ENCODE measurements at regions not wholly inside any gene's neighbourhood (a gene's known extent, or its start where the extent isn't known, plus 50 kb on each side); places are given as distances from the start of the nearest gene placed in this dataset.

DNA sequence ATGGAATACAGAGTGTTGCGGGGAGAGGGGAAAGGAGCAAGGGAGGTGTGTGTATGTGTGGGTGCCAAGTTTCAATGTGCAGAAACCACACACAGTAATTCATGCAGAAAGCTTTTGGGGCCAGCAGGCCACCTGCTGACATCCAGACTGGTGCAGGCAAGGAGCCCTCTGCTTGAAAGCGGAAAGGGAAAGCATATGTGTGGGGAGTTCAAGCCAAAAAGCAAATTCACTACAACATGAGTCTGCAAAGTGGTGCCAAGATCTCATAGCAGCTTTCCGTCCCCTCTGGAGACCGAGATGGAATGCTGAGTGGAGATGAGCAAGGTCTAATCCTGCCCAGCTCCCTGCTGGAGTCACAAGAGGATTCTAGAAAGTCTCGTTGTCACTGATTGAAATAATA lies 159.7 kb upstream of the VLDLR start:
- Histone ChIP-seq H3K4me1 (ENCODE audit: control insufficient read depth in 2 of 2, insufficient read depth in 2 of 2, low read length in 2 of 2) (peaks cover 3 to 12% of the 10 kb centered on the region in 2 donors), H3K4me3 (ENCODE audit: low read length in 2 of 2) (no peak overlapping the region)

DNA sequence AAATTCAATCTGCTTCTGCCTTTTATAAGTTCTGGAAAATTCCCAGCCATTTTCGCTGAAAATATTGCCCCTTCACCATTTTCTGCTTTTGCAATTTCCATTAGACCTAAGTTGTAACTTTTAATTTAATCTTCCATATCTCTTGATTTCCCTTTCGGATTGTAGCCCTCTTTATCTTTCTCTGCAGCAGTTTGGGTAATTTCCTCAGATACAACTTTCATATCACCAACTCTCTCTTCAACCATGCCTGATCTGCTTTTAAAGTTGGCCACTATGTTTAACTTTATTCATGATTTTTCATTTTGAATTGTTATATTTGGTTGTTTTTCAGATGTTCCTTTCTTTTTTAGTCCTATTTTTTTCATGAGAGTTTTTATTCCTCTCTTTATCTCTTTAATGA lies 157.0 kb upstream of the VLDLR start:
- H3K9me3 ChIP-seq (ENCODE audit: control insufficient read depth in 2 of 2, low read length in 2 of 2) = no peaks in the 10 kb centered on the region
- no peak overlapping the region for H3K27ac ChIP-seq (ENCODE audit: low read depth in 2 of 2, low read length in 2 of 2)
- no peak overlapping the region for H3K9ac ChIP-seq (ENCODE audit: low read depth in 1 of 2, low read length in 2 of 2)
- no peak overlapping the region for H3K4me3 ChIP-seq (ENCODE audit: low read length in 2 of 2)
- H3K36me3 ChIP-seq (ENCODE audit: control insufficient read depth in 2 of 2, insufficient read depth in 2 of 2, low read length in 2 of 2) = no peaks in the 10 kb centered on the region
- H3K4me1 ChIP-seq (ENCODE audit: control insufficient read depth in 2 of 2, insufficient read depth in 2 of 2, low read length in 2 of 2) = peaks cover 8 to 20% of the 10 kb centered on the region in 2 donors
- H3K27me3 ChIP-seq (ENCODE audit: control insufficient read depth in 2 of 2, insufficient read depth in 2 of 2, low read length in 2 of 2) = no peaks in the 10 kb centered on the region

More for the DNA sequence above, 159.7 kb upstream of the VLDLR start:
- no peak overlapping the region for H3K9ac ChIP-seq (ENCODE audit: low read depth in 1 of 2, low read length in 2 of 2)
- H3K27me3 ChIP-seq (ENCODE audit: control insufficient read depth in 2 of 2, insufficient read depth in 2 of 2, low read length in 2 of 2) = no peaks in the 10 kb centered on the region
- no peak overlapping the region for H3K27ac ChIP-seq (ENCODE audit: low read depth in 2 of 2, low read length in 2 of 2)
- no peaks in the 10 kb centered on the region for H3K9me3 ChIP-seq (ENCODE audit: control insufficient read depth in 2 of 2, low read length in 2 of 2)
- H3K36me3 ChIP-seq (ENCODE audit: control insufficient read depth in 2 of 2, insufficient read depth in 2 of 2, low read length in 2 of 2) = no peaks in the 10 kb centered on the region

DNA sequence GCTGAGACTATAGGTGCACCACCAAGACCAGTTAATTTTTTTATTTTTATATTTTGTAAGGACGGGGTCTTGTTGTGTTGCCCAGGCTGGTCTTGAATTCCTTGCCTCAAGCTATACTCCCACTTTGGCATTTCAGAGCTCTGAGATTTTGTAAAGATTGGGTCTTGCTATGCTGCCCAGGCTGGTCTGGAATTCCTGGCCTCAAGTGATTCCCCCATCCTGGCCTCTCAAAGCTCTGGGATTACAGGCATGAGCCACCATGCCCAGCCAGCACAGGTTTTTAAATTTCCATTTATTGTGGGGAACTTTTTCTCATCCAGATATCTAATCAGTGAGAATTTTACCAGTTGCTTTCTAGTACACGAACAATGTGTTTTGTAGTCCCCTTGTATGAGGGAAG lies 156.1 kb upstream of the VLDLR start:
- peaks cover 8 to 20% of the 10 kb centered on the region in 2 donors for H3K4me1 ChIP-seq (ENCODE audit: control insufficient read depth in 2 of 2, insufficient read depth in 2 of 2, low read length in 2 of 2)
- no peaks in the 10 kb centered on the region for H3K27me3 ChIP-seq (ENCODE audit: control insufficient read depth in 2 of 2, insufficient read depth in 2 of 2, low read length in 2 of 2)
- peak overlapping the region in 1 of 2 donors; percentile 29 for H3K4me3 ChIP-seq (ENCODE audit: low read length in 2 of 2)
- peak overlapping the region in 1 of 2 donors; percentile 34 for H3K9ac ChIP-seq (ENCODE audit: low read depth in 1 of 2, low read length in 2 of 2)
- H3K27ac ChIP-seq (ENCODE audit: low read depth in 2 of 2, low read length in 2 of 2) = peak overlapping the region; percentile 40 to 50
- H3K9me3 ChIP-seq (ENCODE audit: control insufficient read depth in 2 of 2, low read length in 2 of 2) = no peaks in the 10 kb centered on the region
- no peaks in the 10 kb centered on the region for H3K36me3 ChIP-seq (ENCODE audit: control insufficient read depth in 2 of 2, insufficient read depth in 2 of 2, low read length in 2 of 2)

DNA sequence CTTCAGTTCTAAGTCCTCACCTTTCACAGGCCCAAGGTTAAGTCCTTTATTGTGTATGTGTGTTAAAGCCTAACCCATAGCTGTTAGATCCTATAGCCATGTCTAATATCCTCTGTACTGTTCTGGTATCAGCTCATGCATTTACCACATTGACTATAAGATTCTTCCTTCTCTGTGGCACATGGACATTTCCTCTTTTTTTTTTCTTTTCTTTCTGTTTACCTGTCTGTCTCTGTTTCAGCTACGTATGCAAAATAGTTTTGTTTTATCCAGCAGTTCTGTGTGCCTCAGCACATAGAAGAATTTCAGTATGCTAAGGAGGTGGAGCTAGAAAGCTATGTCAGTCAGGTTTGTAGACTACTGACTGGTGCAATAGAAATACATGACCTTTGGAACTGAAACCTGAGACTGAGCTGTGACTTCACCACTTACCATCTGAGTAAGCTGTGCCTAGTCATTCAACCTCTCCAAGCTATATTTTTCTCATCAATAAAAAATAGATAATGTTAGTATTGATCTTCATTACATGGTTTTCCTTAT lies 155.6 kb upstream of the VLDLR start:
- Histone ChIP-seq H3K9ac (ENCODE audit: low read depth in 1 of 2, low read length in 2 of 2) (peak overlapping the region in 1 of 2 donors; percentile 34), H3K27me3 (ENCODE audit: control insufficient read depth in 2 of 2, insufficient read depth in 2 of 2, low read length in 2 of 2) (no peaks in the 10 kb centered on the region), H3K4me3 (ENCODE audit: low read length in 2 of 2) (peak overlapping the region in 1 of 2 donors; percentile 29), H3K9me3 (ENCODE audit: control insufficient read depth in 2 of 2, low read length in 2 of 2) (no peaks in the 10 kb centered on the region), H3K36me3 (ENCODE audit: control insufficient read depth in 2 of 2, insufficient read depth in 2 of 2, low read length in 2 of 2) (no peaks in the 10 kb centered on the region), H3K27ac (ENCODE audit: low read depth in 2 of 2, low read length in 2 of 2) (peak overlapping the region; percentile 40 to 50), H3K4me1 (ENCODE audit: control insufficient read depth in 2 of 2, insufficient read depth in 2 of 2, low read length in 2 of 2) (peaks cover 8 to 20% of the 10 kb centered on the region in 2 donors)

DNA sequence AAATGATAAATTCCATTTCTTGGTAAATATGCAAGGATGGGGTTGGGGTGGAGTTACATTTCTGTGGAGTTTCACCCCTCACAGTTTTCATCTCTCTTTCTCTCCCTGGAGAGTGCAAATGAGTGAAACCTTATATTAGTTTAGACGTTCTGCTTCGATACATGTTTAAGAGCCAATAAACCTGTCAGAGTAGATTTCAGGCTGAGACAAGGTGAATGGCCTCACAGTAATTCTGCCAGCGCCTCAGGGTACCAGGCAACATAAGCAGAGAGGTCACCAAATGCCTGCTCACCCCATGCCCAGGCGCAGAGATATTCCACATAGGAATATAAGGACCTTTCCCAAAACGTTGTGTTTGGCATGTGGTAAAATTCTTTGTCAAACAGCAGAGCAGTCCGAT lies 154.9 kb upstream of the VLDLR start:
- no peak overlapping the region for H3K4me3 ChIP-seq (ENCODE audit: low read length in 2 of 2)
- H3K27ac ChIP-seq (ENCODE audit: low read depth in 2 of 2, low read length in 2 of 2) = peak overlapping the region in 1 of 2 donors; percentile 13
- peaks cover 8 to 20% of the 10 kb centered on the region in 2 donors for H3K4me1 ChIP-seq (ENCODE audit: control insufficient read depth in 2 of 2, insufficient read depth in 2 of 2, low read length in 2 of 2)
- H3K9ac ChIP-seq (ENCODE audit: low read depth in 1 of 2, low read length in 2 of 2) = no peak overlapping the region
- no peaks in the 10 kb centered on the region for H3K36me3 ChIP-seq (ENCODE audit: control insufficient read depth in 2 of 2, insufficient read depth in 2 of 2, low read length in 2 of 2)
- H3K27me3 ChIP-seq (ENCODE audit: control insufficient read depth in 2 of 2, insufficient read depth in 2 of 2, low read length in 2 of 2) = no peaks in the 10 kb centered on the region
- no peaks in the 10 kb centered on the region for H3K9me3 ChIP-seq (ENCODE audit: control insufficient read depth in 2 of 2, low read length in 2 of 2)

DNA sequence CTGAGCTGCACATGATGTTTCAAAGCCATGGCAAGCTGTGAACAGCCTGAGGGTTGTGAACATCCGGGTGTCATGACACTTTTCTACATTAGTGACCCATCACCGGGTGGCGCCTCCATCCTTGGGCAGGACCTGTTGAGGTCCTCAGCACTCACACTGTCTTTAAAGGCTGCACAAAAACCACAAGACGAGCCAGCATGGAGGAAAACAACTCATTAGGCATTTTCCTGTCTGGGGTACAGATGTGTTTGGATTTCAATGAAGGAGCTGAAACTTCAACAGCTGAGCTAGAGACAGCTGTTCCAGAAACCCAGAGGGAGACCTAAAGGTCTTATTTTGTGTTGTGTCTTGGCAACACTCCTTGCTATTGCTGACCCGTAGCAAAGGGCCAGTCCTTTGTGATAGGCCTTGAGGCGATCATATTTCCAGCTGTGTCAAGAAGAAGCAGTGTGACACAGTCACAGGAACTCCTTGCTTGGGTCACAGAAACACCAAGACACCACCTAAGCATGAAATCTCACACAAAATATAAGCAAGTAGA lies 151.8 kb upstream of the VLDLR start:
- Histone ChIP-seq H3K4me3 (ENCODE audit: low read length in 2 of 2) (no peak overlapping the region), H3K4me1 (ENCODE audit: control insufficient read depth in 2 of 2, insufficient read depth in 2 of 2, low read length in 2 of 2) (peaks cover 8 to 20% of the 10 kb centered on the region in 2 donors), H3K9me3 (ENCODE audit: control insufficient read depth in 2 of 2, low read length in 2 of 2) (no peaks in the 10 kb centered on the region), H3K27me3 (ENCODE audit: control insufficient read depth in 2 of 2, insufficient read depth in 2 of 2, low read length in 2 of 2) (no peaks in the 10 kb centered on the region), H3K27ac (ENCODE audit: low read depth in 2 of 2, low read length in 2 of 2) (no peak overlapping the region), H3K36me3 (ENCODE audit: control insufficient read depth in 2 of 2, insufficient read depth in 2 of 2, low read length in 2 of 2) (no peaks in the 10 kb centered on the region), H3K9ac (ENCODE audit: low read depth in 1 of 2, low read length in 2 of 2) (no peak overlapping the region)

DNA sequence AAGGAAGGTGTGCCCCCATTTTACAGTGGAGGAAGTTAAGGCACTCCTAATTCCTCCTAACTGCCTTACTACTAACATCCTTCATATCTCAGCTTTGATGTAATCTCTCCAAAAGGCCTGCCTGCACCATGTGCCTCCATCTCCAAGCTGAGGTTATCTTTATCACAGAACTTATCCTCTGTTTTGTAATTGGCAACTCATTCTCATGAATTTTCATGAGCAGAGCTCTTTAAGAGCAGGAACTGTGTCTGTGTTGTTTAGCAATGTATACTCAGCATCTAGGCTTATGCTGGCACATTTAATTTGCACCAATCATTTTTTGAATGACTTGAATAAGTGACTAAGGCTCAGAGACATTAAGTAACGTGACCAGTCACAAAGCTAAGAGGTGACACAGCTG lies 147.9 kb upstream of the VLDLR start:
- no peak overlapping the region for H3K9ac ChIP-seq (ENCODE audit: low read depth in 1 of 2, low read length in 2 of 2)
- H3K9me3 ChIP-seq (ENCODE audit: control insufficient read depth in 2 of 2, low read length in 2 of 2) = no peaks in the 10 kb centered on the region
- H3K4me3 ChIP-seq (ENCODE audit: low read length in 2 of 2) = no peak overlapping the region
- peaks cover 0 to 2% of the 10 kb centered on the region in 2 donors for H3K4me1 ChIP-seq (ENCODE audit: control insufficient read depth in 2 of 2, insufficient read depth in 2 of 2, low read length in 2 of 2)
- no peak overlapping the region for H3K27ac ChIP-seq (ENCODE audit: low read depth in 2 of 2, low read length in 2 of 2)
- no peaks in the 10 kb centered on the region for H3K27me3 ChIP-seq (ENCODE audit: control insufficient read depth in 2 of 2, insufficient read depth in 2 of 2, low read length in 2 of 2)
- H3K36me3 ChIP-seq (ENCODE audit: control insufficient read depth in 2 of 2, insufficient read depth in 2 of 2, low read length in 2 of 2) = no peaks in the 10 kb centered on the region

DNA sequence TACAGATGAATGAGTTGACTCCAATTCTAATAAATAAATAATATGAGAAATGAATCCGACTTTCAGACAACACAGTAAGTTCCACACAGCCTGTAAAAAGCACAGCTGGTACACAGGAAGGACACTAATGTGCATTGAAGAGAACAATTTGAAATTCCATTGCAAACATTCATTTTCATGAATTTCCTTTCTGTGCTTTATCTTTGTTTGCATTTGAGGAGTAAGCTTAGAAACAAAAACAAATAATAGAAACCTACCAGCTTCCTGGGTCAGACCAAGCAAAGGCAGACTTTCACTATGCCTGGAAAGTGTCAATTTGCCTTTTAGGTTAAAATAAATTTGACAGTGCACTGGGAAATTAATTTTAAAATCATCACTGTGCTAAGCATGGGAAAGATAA lies 143.8 kb upstream of the VLDLR start:
- H3K4me1 ChIP-seq (ENCODE audit: control insufficient read depth in 2 of 2, insufficient read depth in 2 of 2, low read length in 2 of 2) = peaks cover 0 to 2% of the 10 kb centered on the region in 2 donors
- H3K27me3 ChIP-seq (ENCODE audit: control insufficient read depth in 2 of 2, insufficient read depth in 2 of 2, low read length in 2 of 2) = no peaks in the 10 kb centered on the region
- no peak overlapping the region for H3K27ac ChIP-seq (ENCODE audit: low read depth in 2 of 2, low read length in 2 of 2)
- H3K36me3 ChIP-seq (ENCODE audit: control insufficient read depth in 2 of 2, insufficient read depth in 2 of 2, low read length in 2 of 2) = no peaks in the 10 kb centered on the region
- no peak overlapping the region for H3K4me3 ChIP-seq (ENCODE audit: low read length in 2 of 2)
- H3K9ac ChIP-seq (ENCODE audit: low read depth in 1 of 2, low read length in 2 of 2) = no peak overlapping the region
- no peaks in the 10 kb centered on the region for H3K9me3 ChIP-seq (ENCODE audit: control insufficient read depth in 2 of 2, low read length in 2 of 2)

DNA sequence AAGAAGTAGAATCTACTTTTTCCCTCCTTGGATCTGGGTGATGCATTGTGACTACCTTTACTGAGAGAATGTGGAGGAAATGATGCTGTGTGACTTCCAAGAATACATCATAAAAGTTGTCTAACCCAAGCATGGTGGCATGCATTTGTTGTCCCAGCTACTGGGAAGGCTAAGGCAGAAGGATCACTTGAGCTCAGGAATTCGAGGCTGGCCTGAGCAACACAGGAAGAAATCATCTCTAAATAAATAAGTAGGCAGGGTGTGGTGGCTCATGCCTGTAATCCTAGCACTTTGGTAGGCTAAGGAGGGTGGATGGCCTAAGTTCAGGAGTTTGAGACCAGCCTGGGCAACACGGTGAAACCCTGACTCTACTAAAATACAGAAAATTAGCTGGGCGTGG lies 143.2 kb upstream of the VLDLR start:
- no peak overlapping the region for H3K9ac ChIP-seq (ENCODE audit: low read depth in 1 of 2, low read length in 2 of 2)
- H3K27me3 ChIP-seq (ENCODE audit: control insufficient read depth in 2 of 2, insufficient read depth in 2 of 2, low read length in 2 of 2) = no peaks in the 10 kb centered on the region
- H3K9me3 ChIP-seq (ENCODE audit: control insufficient read depth in 2 of 2, low read length in 2 of 2) = no peaks in the 10 kb centered on the region
- H3K36me3 ChIP-seq (ENCODE audit: control insufficient read depth in 2 of 2, insufficient read depth in 2 of 2, low read length in 2 of 2) = no peaks in the 10 kb centered on the region
- peaks cover 0 to 2% of the 10 kb centered on the region in 2 donors for H3K4me1 ChIP-seq (ENCODE audit: control insufficient read depth in 2 of 2, insufficient read depth in 2 of 2, low read length in 2 of 2)
- no peak overlapping the region for H3K27ac ChIP-seq (ENCODE audit: low read depth in 2 of 2, low read length in 2 of 2)
- H3K4me3 ChIP-seq (ENCODE audit: low read length in 2 of 2) = no peak overlapping the region

DNA sequence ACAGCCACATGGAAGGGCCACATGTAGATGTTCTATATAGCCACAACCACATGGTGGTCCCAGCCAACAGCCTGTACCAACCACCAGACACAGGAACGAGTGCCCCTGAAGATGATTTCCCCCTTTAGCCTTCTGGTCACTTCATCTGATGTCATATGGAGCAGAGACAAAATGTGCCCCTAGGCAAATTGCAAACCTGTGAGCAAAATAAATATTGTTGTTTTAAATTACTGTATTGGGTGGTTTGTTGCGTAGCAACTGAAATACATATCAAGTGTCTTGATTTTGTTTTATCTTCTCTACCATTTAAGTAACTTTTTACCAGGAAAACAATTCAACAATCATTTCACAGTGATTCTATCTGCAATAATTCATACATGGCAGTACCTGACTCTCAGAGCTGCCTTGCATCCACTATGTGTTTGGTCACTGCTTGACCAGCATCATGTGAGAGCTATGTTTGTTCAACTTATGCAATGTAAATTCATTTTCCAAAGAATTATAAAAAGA lies 142.5 kb upstream of the VLDLR start:
- no peaks in the 10 kb centered on the region for H3K27me3 ChIP-seq (ENCODE audit: control insufficient read depth in 2 of 2, insufficient read depth in 2 of 2, low read length in 2 of 2)
- no peak overlapping the region for H3K4me3 ChIP-seq (ENCODE audit: low read length in 2 of 2)
- H3K27ac ChIP-seq (ENCODE audit: low read depth in 2 of 2, low read length in 2 of 2) = no peak overlapping the region
- H3K9me3 ChIP-seq (ENCODE audit: control insufficient read depth in 2 of 2, low read length in 2 of 2) = no peaks in the 10 kb centered on the region
- H3K36me3 ChIP-seq (ENCODE audit: control insufficient read depth in 2 of 2, insufficient read depth in 2 of 2, low read length in 2 of 2) = no peaks in the 10 kb centered on the region
- peaks cover 0 to 2% of the 10 kb centered on the region in 2 donors for H3K4me1 ChIP-seq (ENCODE audit: control insufficient read depth in 2 of 2, insufficient read depth in 2 of 2, low read length in 2 of 2)
- H3K9ac ChIP-seq (ENCODE audit: low read depth in 1 of 2, low read length in 2 of 2) = no peak overlapping the region
